DND-41 (cell line): ENCODE measurements at regions not wholly inside any gene's neighbourhood (a gene's known extent, or its start where the extent isn't known, plus 50 kb on each side); places are given as distances from the start of the nearest gene placed in this dataset.

Source experiments
- ATAC-seq: fragments of 200-7000 bp; cut with Tn5 transposase; 3 replicates; pipeline ENCODE4 v1.9.1; 2021; ENCODE audit warnings: low read depth; ENCODE audit not compliant: insufficient read depth
- DNase-seq: peaks from one replicate; pipeline ENCODE4 v3.0.0-alpha.2; 2020
- H2AFZ ChIP-seq: 2 replicates; pipeline ENCODE4 v1.6.0; 2012; ENCODE audit warnings: low read depth, low read length
- H3K27ac ChIP-seq: 2 replicates; pipeline ENCODE4 v1.5.1; 2012; ENCODE audit warnings: low read length, inconsistent platforms
- H3K27me3 ChIP-seq: fragments of 200-600 bp; sonication (generic); 2 replicates; pipeline ENCODE4 v1.6.0; 2012; ENCODE audit warnings: low read length, mild to moderate bottlenecking, inconsistent platforms; ENCODE audit not compliant: insufficient read depth, poor library complexity
- H3K36me3 ChIP-seq: 2 replicates; pipeline ENCODE4 v1.5.1; 2012; ENCODE audit warnings: low read length, inconsistent platforms; ENCODE audit not compliant: insufficient read depth
- H3K4me1 ChIP-seq: 2 replicates; pipeline ENCODE4 v1.5.1; 2012; ENCODE audit warnings: mild to moderate bottlenecking, low read length; ENCODE audit not compliant: insufficient read depth
- H3K4me2 ChIP-seq: 2 replicates; pipeline ENCODE4 v1.6.0; 2012; ENCODE audit warnings: mild to moderate bottlenecking, moderate library complexity, low read length, inconsistent platforms; ENCODE audit not compliant: insufficient read depth
- H3K4me3 ChIP-seq, 2 experiments: fragments of 200-600 bp in 1 of 2; shearing (Covaris generic) in 1 of 2; 2 replicates each; pipeline ENCODE4 v1.5.1; 2012 to 2016; ENCODE audit warnings: inconsistent platforms in 2 of 2, low read length in 2 of 2, mild to moderate bottlenecking in 2 of 2, low read depth in 1 of 2, moderate library complexity in 1 of 2
- H3K79me2 ChIP-seq: 2 replicates; pipeline ENCODE4 v1.6.0; 2012; ENCODE audit warnings: low read length, inconsistent platforms; ENCODE audit not compliant: insufficient read depth
- H3K9ac ChIP-seq: 2 replicates; pipeline ENCODE4 v1.6.0; 2012; ENCODE audit warnings: low read depth, mild to moderate bottlenecking, inconsistent platforms, low read length, moderate library complexity
- H3K9me3 ChIP-seq: 2 replicates; pipeline ENCODE4 v1.5.1; 2012; ENCODE audit warnings: low read length, moderate library complexity, mild to moderate bottlenecking, inconsistent platforms; ENCODE audit not compliant: insufficient read depth, severe bottlenecking
- H4K20me1 ChIP-seq: 2 replicates; pipeline ENCODE4 v1.6.0; 2012; ENCODE audit warnings: low read length; ENCODE audit not compliant: insufficient read depth
- CTCF ChIP-seq: IDR thresholded peaks from 2 replicates; pipeline ENCODE4 v1.5.1; 2012; ENCODE audit warnings: borderline replicate concordance, low read length, moderate library complexity, mild to moderate bottlenecking; ENCODE audit not compliant: poor library complexity, severe bottlenecking; ENCODE audit errors: extremely low read depth
- EZH2 ChIP-seq: IDR thresholded peaks from 3 replicates; pipeline ENCODE4 v1.6.1; 2012; ENCODE audit warnings: borderline replicate concordance, low read depth, mild to moderate bottlenecking, moderate library complexity, low read length, inconsistent platforms; ENCODE audit not compliant: severe bottlenecking

GRCh38 chr4:71136071-71136470, 142.6 kb downstream of the DCK start:
- Histone ChIP-seq H3K4me1 (no peaks in the 10 kb centered on the region), H3K79me2 (no peaks in the 10 kb centered on the region), H2AFZ (no peak overlapping the region), H3K27me3 (no peaks in the 10 kb centered on the region), H3K9ac (no peak overlapping the region), H3K4me3 (no peak overlapping the region), H4K20me1 (no peaks in the 10 kb centered on the region), H3K9me3 (no peaks in the 10 kb centered on the region), H3K27ac (no peak overlapping the region), H3K4me2 (no peak overlapping the region), H3K36me3 (no peaks in the 10 kb centered on the region)
- no peak for DNase-seq
- TF ChIP-seq EZH2 (no peak), CTCF (no peak)
- no peak for ATAC-seq

GRCh38 chr4:71138007-71138615, 144.7 kb downstream of the DCK start:
- no peak for DNase-seq
- Histone ChIP-seq H3K9me3 (no peaks in the 10 kb centered on the region), H3K4me3 (no peak overlapping the region), H3K4me2 (no peak overlapping the region), H4K20me1 (no peaks in the 10 kb centered on the region), H2AFZ (no peak overlapping the region), H3K36me3 (no peaks in the 10 kb centered on the region), H3K27me3 (no peaks in the 10 kb centered on the region), H3K79me2 (no peaks in the 10 kb centered on the region), H3K9ac (no peak overlapping the region), H3K4me1 (no peaks in the 10 kb centered on the region), H3K27ac (no peak overlapping the region)
- TF ChIP-seq EZH2: no peak
- no peak for TF ChIP-seq CTCF
- no peak for ATAC-seq

DNA sequence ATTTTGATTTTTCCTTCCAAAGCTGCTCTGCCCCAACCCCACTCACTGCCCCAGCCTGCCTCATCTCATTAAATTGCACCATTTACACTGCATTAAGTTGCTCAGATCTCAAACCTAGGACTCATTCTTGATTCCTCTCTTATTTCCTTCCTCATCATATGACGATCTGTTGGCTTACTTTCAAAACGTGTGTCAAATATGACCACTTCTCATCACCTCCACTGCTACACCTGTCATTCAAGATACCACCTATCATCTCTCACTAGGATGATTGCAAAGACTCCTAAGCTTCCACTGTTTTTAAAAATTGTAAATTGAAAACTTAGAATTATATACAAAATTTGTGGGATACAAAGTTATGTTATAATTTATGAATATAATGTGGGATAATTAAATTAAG, 147.1 kb downstream of the DCK start:
- no peaks in the 10 kb centered on the region for H3K4me1 ChIP-seq
- H3K9ac ChIP-seq: no peak overlapping the region
- H3K9me3 ChIP-seq: no peaks in the 10 kb centered on the region
- H3K27me3 ChIP-seq: no peaks in the 10 kb centered on the region
- H3K36me3 ChIP-seq: no peaks in the 10 kb centered on the region
- no peaks in the 10 kb centered on the region for H4K20me1 ChIP-seq
- H2AFZ ChIP-seq: no peak overlapping the region
- ATAC-seq: no peak
- TF ChIP-seq EZH2 (no peak), CTCF (no peak)
- no peak overlapping the region for H3K4me3 ChIP-seq
- H3K79me2 ChIP-seq: no peaks in the 10 kb centered on the region
- no peak overlapping the region for H3K4me2 ChIP-seq
- no peak for DNase-seq
- no peak overlapping the region for H3K27ac ChIP-seq
